Activated naive CD8-positive, alpha-beta T cell treated with anti-CD3 and anti-CD28 coated beads, Interleukin-2, amount 50 U/mL, for 16 hours (primary cell): ENCODE measurements at regions not wholly inside any gene's neighbourhood (a gene's known extent, or its start where the extent isn't known, plus 50 kb on each side); places are given as distances from the start of the nearest gene placed in this dataset.
"Not testable (repeated sequence)": the region's sequence is repeated elsewhere in the genome, so short reads cannot be mapped to it uniquely, and the experiment has no call there.

Source experiments
- DNase-seq: peaks from one replicate; pipeline ENCODE4 v3.0.0-alpha.2; 2020; ENCODE audit warnings: low read depth, low spot score

- no peak for DNase-seq
These were observed 247.3 kb downstream of the DLEU7 start for GRCh38 chr13:50596156-50596555.

GRCh38 chr13:50596776-50597203 lies 246.7 kb downstream of the DLEU7 start:
- DNase-seq = no peak

DNA sequence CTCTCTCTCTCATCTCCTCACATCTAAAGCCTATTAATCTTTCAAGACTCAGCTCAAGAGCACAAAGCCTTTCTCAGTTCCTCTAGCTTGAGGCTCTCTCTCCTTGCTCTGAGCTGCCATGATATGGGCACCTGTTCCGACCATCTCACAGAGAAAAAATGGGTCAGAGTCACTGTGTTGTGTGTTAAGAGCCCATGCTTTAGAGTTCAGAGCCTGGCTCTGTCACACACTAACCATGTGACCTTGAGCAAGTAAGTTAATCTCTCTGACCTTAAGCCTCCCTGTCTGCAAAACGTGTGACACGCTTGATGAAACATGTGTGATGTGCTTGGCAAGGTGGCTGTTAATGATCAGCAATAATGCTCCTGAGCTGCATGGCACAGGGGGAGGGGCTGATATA lies 245.2 kb downstream of the DLEU7 start:
- DNase-seq = no peak

DNA sequence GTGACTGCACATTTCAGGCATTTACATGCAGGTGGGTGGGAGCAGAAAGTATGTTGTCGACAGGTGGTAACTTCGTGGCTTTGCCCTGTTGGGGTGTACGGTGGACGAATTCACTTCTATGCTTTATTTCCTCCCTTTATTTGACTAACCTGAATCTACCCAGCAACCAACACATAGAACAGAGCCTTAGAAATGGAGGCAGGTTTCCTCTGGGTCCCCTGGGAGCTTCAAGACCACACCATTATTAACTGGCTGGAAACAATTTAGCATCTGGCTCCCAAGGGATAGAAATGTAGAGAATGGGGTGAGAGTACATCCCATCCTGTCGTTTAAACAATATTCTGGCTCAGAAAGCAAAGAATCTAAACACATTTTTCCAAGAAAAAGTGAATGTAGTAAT lies 244.4 kb downstream of the DLEU7 start:
- no peak for DNase-seq

DNA sequence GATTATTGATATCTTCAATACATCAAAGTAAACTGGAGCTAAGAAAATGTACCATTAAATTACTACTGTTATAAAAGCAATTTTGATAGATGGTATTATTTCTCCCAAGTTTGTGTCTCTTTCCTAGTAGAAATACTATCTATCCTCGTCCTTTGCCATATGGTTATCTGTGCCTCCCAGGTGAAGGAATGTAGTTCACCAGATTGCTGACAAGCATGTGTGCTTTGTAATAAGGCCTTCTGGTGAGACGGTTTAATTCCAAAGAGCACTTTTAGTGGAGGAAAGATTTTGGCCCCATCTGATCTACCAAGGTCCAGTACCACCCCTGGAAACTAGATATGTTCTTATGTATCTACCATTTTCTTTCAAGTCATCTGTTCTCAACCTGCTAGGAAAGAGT lies 243.6 kb downstream of the DLEU7 start:
- no peak for DNase-seq

DNA sequence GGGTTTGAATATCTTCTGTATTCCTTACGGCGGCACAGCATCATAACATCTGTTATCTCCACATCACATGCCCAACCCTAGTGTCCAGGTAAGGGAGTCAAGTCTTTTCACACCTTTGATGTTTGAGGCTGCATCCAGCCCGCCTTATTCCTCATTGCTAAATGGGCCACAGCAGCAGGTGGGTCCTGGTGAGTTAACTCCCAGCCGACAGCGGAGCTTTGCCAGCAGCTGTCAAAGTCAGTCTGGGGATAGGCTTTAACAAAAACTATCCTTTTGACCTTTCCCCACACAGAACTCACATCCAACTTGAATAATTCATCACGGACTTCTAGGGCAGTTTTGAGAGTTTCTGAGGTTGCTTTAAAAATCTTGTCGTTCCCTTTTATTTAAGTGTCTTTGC lies 235.1 kb downstream of the DLEU7 start:
- no peak for DNase-seq

- DNase-seq = no peak
These were observed 234.5 kb downstream of the DLEU7 start for GRCh38 chr13:50609011-50609410.

DNA sequence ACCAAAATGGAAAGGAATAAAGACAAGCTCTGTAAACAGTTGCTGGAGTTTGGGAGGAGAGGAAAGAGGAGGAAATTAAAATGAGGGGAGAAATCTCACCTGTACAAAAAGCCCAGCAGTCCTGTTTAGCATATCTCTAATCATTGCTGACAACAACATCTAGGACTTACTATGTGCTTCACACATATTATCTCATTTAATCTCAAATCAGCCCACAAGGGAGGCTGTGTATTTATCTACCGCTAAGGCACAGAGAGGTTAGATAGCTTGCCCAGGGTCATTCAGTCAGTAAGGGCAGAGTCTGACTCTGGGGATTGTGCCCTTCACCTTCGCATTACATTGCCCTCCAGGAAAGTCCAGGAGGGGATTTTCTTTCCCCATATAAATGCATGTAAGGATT lies 233.3 kb downstream of the DLEU7 start:
- no peak for DNase-seq

- no peak for DNase-seq
These were observed 232.2 kb downstream of the DLEU7 start for GRCh38 chr13:50611117-50611781.

DNA sequence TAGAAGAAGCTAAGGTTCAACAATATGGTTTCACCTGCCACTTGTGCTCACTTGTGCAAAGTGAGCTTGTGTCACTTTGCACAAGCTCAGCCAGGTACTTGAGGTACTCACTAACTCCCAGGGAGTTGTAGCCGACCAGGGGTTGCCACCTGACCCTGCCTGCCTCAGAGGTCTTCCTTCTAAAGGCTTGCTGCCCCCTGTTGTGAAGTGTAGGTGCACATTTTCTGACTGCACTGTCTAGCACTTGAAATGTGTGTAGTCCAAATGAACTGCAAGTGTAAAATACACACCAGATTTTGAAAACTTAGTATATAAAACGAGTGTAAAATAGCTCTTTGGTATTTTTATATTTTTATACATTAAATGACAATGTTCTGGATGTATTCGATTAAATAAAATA lies 230.8 kb downstream of the DLEU7 start:
- no peak for DNase-seq

DNA sequence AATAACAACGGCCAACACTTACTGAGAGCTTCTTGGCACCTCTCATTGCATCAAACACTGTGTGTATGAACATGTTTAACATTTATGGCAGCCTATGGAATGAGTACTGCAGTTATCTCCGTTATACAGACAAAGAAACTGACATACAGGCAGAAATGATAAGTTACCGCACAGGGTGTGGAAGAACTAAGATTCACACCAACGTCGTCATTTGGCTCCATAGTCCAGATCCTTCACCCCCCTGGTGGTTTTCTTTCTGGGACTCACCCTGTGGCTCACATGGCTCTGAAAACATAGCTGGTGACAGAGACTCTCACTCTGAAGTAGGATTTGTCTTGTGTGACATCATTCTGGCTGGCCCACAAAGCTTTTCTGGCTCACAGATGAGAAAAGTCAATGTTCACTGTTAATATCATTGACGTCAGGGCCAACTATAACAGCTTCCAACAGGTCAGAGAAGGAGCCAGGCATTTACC lies 230.1 kb downstream of the DLEU7 start:
- DNase-seq = no peak

DNA sequence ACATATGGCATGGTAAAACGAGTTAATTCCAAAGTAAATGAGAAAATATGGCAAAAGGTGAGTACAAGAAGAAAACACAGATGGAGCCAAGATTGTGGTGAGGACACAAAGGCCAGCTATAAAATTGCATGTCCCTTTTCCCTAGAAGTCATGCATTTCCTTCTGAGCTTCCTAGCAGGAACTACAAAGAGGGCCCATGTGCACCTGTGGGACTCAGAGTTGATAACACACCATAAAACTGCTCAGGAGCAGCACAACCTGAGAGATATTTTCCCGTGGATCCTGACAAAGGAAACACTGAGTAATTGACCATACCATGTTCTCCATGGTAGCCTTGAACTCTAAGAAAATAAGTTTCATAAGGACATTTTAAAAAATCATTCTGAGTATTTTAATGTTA lies 228.3 kb downstream of the DLEU7 start:
- no peak for DNase-seq

- no peak for DNase-seq
These were observed 227.4 kb downstream of the DLEU7 start for GRCh38 chr13:50616101-50616500.

- no peak for DNase-seq
These were observed 226.3 kb downstream of the DLEU7 start for GRCh38 chr13:50617134-50617721.

- no peak for DNase-seq
These were observed 225.3 kb downstream of the DLEU7 start for GRCh38 chr13:50618206-50618605.

- no peak for DNase-seq
These were observed 217.4 kb downstream of the DLEU7 start for GRCh38 chr13:50626101-50626547.

DNA sequence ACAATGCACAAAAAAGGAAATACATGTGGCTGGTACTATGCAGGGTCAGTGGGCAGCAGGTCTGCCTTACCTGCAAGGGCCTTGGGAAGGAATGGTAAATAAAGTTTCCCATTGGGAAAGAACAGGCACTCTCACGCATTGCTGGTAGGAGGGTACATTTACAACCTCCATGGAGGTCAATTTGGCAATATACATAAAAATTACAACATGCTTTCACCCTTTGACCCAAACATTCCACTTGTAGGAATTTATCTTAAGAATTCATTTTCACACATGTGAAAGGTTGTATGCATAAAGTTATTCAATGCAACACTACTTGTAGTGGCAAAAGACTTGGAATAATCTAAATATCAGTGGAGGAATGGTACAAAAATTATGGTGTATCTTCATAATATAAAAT lies 216.4 kb downstream of the DLEU7 start:
- no peak for DNase-seq

- DNase-seq = not testable (repeated sequence)
These were observed 215.0 kb downstream of the DLEU7 start for GRCh38 chr13:50628512-50628911.

DNA sequence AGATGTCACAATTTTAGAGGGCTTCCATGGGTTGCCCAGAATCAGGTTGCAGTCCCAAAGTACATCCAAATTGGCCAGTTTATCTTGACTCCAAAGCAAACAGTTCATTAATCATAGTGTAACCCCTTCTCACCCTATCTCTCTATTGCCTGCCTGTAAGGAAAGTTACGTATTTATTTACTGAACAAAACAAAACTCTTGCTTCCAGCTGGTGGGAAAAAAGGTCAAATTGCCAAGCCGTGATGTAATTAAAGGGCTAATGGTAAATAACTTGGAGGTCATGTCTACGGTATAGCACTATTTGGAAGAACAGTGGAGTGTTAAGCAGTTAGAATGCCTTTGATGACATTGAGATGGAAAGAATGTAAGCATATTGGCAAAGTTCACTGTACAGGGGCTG lies 214.0 kb downstream of the DLEU7 start:
- DNase-seq = no peak

DNA sequence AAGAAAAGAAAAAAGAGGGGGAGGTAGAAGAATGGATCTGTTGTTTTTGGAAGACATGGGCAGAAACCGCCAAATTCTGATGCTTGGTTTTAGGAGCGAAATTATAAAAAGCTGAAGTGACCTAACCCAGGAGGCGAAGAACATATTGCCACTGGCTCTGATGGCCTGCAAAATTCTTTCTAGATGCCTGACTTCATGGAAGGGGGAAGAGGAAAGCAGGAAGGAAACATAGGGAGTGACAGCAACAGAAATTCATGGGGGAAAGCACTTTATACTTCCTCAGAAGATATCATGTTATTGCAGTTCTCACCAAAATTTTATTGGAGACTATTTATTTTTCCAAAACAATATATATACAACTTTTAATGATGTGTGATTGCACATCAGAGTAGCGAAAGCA lies 213.5 kb downstream of the DLEU7 start:
- DNase-seq = no peak

DNA sequence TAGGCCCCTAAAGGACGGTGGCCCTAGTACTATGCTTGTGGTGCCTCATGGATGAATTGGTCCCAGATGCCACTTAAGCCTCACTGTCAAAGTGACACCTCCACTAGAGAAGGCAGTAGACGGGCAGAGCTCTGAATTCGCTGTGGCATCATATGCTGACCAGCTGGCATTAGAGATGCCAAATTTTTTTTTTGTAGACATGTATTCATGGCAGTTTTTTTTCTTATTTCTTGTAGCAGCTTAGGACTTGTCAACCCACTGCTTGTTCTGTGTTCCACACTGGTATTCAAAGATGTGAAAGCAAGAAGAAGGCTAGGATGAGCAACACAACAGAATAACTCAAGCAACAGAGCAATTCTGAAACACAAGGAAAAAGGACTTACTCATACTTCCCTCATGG lies 212.5 kb downstream of the DLEU7 start:
- no peak for DNase-seq

- no peak for DNase-seq
These were observed 209.2 kb downstream of the DLEU7 start for GRCh38 chr13:50634339-50634738.

- DNase-seq = no peak
These were observed 208.0 kb downstream of the DLEU7 start for GRCh38 chr13:50635504-50635903.
